Stimulated activated CD4-positive, alpha-beta T cell treated with anti-CD3 and anti-CD28 coated beads, Interleukin-1b, Interleukin-23, amount 100 ng/mL, for 24 hours (primary cell): ENCODE measurements at regions not wholly inside any gene's neighbourhood (a gene's known extent, or its start where the extent isn't known, plus 50 kb on each side); places are given as distances from the start of the nearest gene placed in this dataset.

Source experiments
- DNase-seq, 4 experiments: peaks; one replicate each; pipeline ENCODE4 v3.0.0-alpha.2; 2020; ENCODE audit warnings: low read depth in 4 of 4, low spot score in 1 of 4

GRCh38 chr2:220269367-220269766, 641.9 kb downstream of the SLC4A3 start:
- no peak for DNase-seq

GRCh38 chr2:220270481-220271070, 643.1 kb downstream of the SLC4A3 start:
- DNase-seq, result no peak

GRCh38 chr2:220272656-220273055, 645.2 kb downstream of the SLC4A3 start:
- no peak for DNase-seq

- no peak for DNase-seq
Observed at GRCh38 chr2:220273082-220273481, 645.7 kb downstream of the SLC4A3 start.

GRCh38 chr2:220275454-220275853, 648.0 kb downstream of the SLC4A3 start:
- no peak for DNase-seq

GRCh38 chr2:220276741-220277444, 649.5 kb downstream of the SLC4A3 start:
- no peak for DNase-seq

- DNase-seq, result no peak
Observed at GRCh38 chr2:220277445-220277975, 650.1 kb downstream of the SLC4A3 start.

- no peak for DNase-seq
Observed at GRCh38 chr2:220278022-220278421, 650.6 kb downstream of the SLC4A3 start.

GRCh38 chr2:220279372-220279771, 651.9 kb downstream of the SLC4A3 start:
- DNase-seq, result no peak

GRCh38 chr2:220279840-220280239, 652.4 kb downstream of the SLC4A3 start:
- no peak for DNase-seq

- no peak for DNase-seq
Observed at GRCh38 chr2:220280736-220281135, 653.3 kb downstream of the SLC4A3 start.

GRCh38 chr2:220281771-220282170, 654.3 kb downstream of the SLC4A3 start:
- DNase-seq, result no peak

- DNase-seq, result no peak
Observed at GRCh38 chr2:220282236-220282635, 654.8 kb downstream of the SLC4A3 start.

GRCh38 chr2:220293966-220294365, 666.5 kb downstream of the SLC4A3 start:
- DNase-seq, result no peak

- no peak for DNase-seq
Observed at GRCh38 chr2:220296174-220296573, 668.7 kb downstream of the SLC4A3 start.

GRCh38 chr2:220297093-220297492, 669.7 kb downstream of the SLC4A3 start:
- no peak for DNase-seq

- DNase-seq, result no peak
Observed at GRCh38 chr2:220300806-220301205, 673.4 kb downstream of the SLC4A3 start.

GRCh38 chr2:220302756-220303155, 675.3 kb downstream of the SLC4A3 start:
- no peak for DNase-seq

- DNase-seq, result no peak
Observed at GRCh38 chr2:220309215-220309614, 681.8 kb downstream of the SLC4A3 start.

- DNase-seq, result no peak
Observed at GRCh38 chr2:220310451-220310861, 683.0 kb downstream of the SLC4A3 start.

- DNase-seq, result no peak
Observed at GRCh38 chr2:220315098-220315823, 687.8 kb downstream of the SLC4A3 start.

- no peak for DNase-seq
Observed at GRCh38 chr2:220318037-220318436, 690.6 kb downstream of the SLC4A3 start.
